ENCODE measurements at regions not wholly inside any gene's neighbourhood (a gene's known extent, or its start where the extent isn't known, plus 50 kb on each side); places are given as distances from the start of the nearest gene placed in this dataset.

- no peak overlapping the region for H3K27ac ChIP-seq (ENCODE audit: low read length)
- Mint-ChIP-seq H3K27ac (no peak overlapping the region), H3K36me3 (peaks cover 5% of the 10 kb centered on the region), H3K9me3 (peaks cover 4 to 18% of the 10 kb centered on the region in 2 donors), H3K4me1 (no peaks in the 10 kb centered on the region), H3K27me3 (ENCODE audit: low read depth in 2 of 2) (no peaks in the 10 kb centered on the region), H3K4me3 (no peak overlapping the region)
- intact Hi-C loops (cut with micrococcal nuclease) = no loop called here
- H3K27me3 ChIP-seq (ENCODE audit: control insufficient read depth, insufficient read depth, low read length) = no peaks in the 10 kb centered on the region
- H3K36me3 ChIP-seq (ENCODE audit: control insufficient read depth, insufficient read depth, low read length) = no peaks in the 10 kb centered on the region
- no peak for TF ChIP-seq CTCF (IDR thresholded peaks at IDR 0.05)
- H3K4me1 ChIP-seq (ENCODE audit: control insufficient read depth, insufficient read depth, low read length) = no peaks in the 10 kb centered on the region
- no peak for DNase-seq
- H3K9me3 ChIP-seq (ENCODE audit: control insufficient read depth, insufficient read depth, low read length) = no peaks in the 10 kb centered on the region
- no peak for ATAC-seq
- no peak overlapping the region for H3K4me3 ChIP-seq (ENCODE audit: low read length)
- WGBS (ENCODE audit: insufficient coverage) = 81% methylated on average over 3 of the region's 5 CpGs
Observed at GRCh38 chr5:51832934-51833470, 449.8 kb downstream of the ISL1 start.

- H3K4me3 ChIP-seq (ENCODE audit: low read length) = no peak overlapping the region
- no peak overlapping the region for H3K27ac Mint-ChIP-seq
- WGBS (ENCODE audit: insufficient coverage) = 100% methylated on average over 1 of the region's 2 CpGs
- H3K4me1 Mint-ChIP-seq = no peaks in the 10 kb centered on the region
- no peaks in the 10 kb centered on the region for H3K27me3 ChIP-seq (ENCODE audit: control insufficient read depth, insufficient read depth, low read length)
- ATAC-seq (no peak), DNase-seq (no peak)
- H3K9me3 ChIP-seq (ENCODE audit: control insufficient read depth, insufficient read depth, low read length) = no peaks in the 10 kb centered on the region
- no peaks in the 10 kb centered on the region for H3K27me3 Mint-ChIP-seq (ENCODE audit: low read depth in 2 of 2)
- H3K4me1 ChIP-seq (ENCODE audit: control insufficient read depth, insufficient read depth, low read length) = no peaks in the 10 kb centered on the region
- no peaks in the 10 kb centered on the region for H3K36me3 ChIP-seq (ENCODE audit: control insufficient read depth, insufficient read depth, low read length)
- intact Hi-C loops (cut with micrococcal nuclease) = no loop called here
- H3K27ac ChIP-seq (ENCODE audit: low read length) = no peak overlapping the region
- H3K4me3 Mint-ChIP-seq = no peak overlapping the region
- H3K9me3 Mint-ChIP-seq = peaks cover 7 to 14% of the 10 kb centered on the region in 2 donors
- TF ChIP-seq CTCF (IDR thresholded peaks at IDR 0.05) = no peak
- peaks cover 7% of the 10 kb centered on the region for H3K36me3 Mint-ChIP-seq
Observed at GRCh38 chr5:51838459-51838858, 455.2 kb downstream of the ISL1 start.

GRCh38 chr5:51843893-51844292 is 460.6 kb downstream of the ISL1 start:
- H3K4me3 ChIP-seq (ENCODE audit: low read length) = no peak overlapping the region
- Mint-ChIP-seq H3K4me3 (no peak overlapping the region), H3K27ac (no peak overlapping the region), H3K36me3 (peaks cover 15% of the 10 kb centered on the region), H3K4me1 (no peaks in the 10 kb centered on the region), H3K27me3 (ENCODE audit: low read depth in 2 of 2) (no peaks in the 10 kb centered on the region), H3K9me3 (peaks cover 12 to 18% of the 10 kb centered on the region in 2 donors)
- no peaks in the 10 kb centered on the region for H3K4me1 ChIP-seq (ENCODE audit: control insufficient read depth, insufficient read depth, low read length)
- no peak for ATAC-seq
- H3K27ac ChIP-seq (ENCODE audit: low read length) = no peak overlapping the region
- H3K36me3 ChIP-seq (ENCODE audit: control insufficient read depth, insufficient read depth, low read length) = no peaks in the 10 kb centered on the region
- intact Hi-C loops (cut with micrococcal nuclease) = no loop called here
- no peak for DNase-seq
- TF ChIP-seq CTCF (IDR thresholded peaks at IDR 0.05) = no peak
- H3K27me3 ChIP-seq (ENCODE audit: control insufficient read depth, insufficient read depth, low read length) = no peaks in the 10 kb centered on the region
- peaks cover 4% of the 10 kb centered on the region for H3K9me3 ChIP-seq (ENCODE audit: control insufficient read depth, insufficient read depth, low read length)
- WGBS (ENCODE audit: insufficient coverage) = 91% methylated on average over 7 of the region's 7 CpGs

- no peak overlapping the region for H3K4me3 Mint-ChIP-seq
- TF ChIP-seq CTCF (IDR thresholded peaks at IDR 0.05) = no peak
- H3K27ac Mint-ChIP-seq = no peak overlapping the region
- H3K4me1 ChIP-seq (ENCODE audit: control insufficient read depth, insufficient read depth, low read length) = no peaks in the 10 kb centered on the region
- H3K4me3 ChIP-seq (ENCODE audit: low read length) = no peak overlapping the region
- no peaks in the 10 kb centered on the region for H3K27me3 Mint-ChIP-seq (ENCODE audit: low read depth in 2 of 2)
- DNase-seq = no peak
- H3K9me3 Mint-ChIP-seq = peaks cover 12 to 18% of the 10 kb centered on the region in 2 donors
- H3K4me1 Mint-ChIP-seq = no peaks in the 10 kb centered on the region
- peaks cover 4% of the 10 kb centered on the region for H3K9me3 ChIP-seq (ENCODE audit: control insufficient read depth, insufficient read depth, low read length)
- H3K27me3 ChIP-seq (ENCODE audit: control insufficient read depth, insufficient read depth, low read length) = no peaks in the 10 kb centered on the region
- peaks cover 15% of the 10 kb centered on the region for H3K36me3 Mint-ChIP-seq
- no peak for ATAC-seq
- H3K36me3 ChIP-seq (ENCODE audit: control insufficient read depth, insufficient read depth, low read length) = no peaks in the 10 kb centered on the region
- H3K27ac ChIP-seq (ENCODE audit: low read length) = no peak overlapping the region
- intact Hi-C loops (cut with micrococcal nuclease) = no loop called here
- 100% methylated on average over 1 of the region's 2 CpGs for WGBS (ENCODE audit: insufficient coverage)
Observed at GRCh38 chr5:51846015-51846414, 462.8 kb downstream of the ISL1 start.

All from natural killer cell (primary cell).